ENCODE measurements at regions not wholly inside any gene's neighbourhood (a gene's known extent, or its start where the extent isn't known, plus 50 kb on each side); places are given as distances from the start of the nearest gene placed in this dataset.

DNA sequence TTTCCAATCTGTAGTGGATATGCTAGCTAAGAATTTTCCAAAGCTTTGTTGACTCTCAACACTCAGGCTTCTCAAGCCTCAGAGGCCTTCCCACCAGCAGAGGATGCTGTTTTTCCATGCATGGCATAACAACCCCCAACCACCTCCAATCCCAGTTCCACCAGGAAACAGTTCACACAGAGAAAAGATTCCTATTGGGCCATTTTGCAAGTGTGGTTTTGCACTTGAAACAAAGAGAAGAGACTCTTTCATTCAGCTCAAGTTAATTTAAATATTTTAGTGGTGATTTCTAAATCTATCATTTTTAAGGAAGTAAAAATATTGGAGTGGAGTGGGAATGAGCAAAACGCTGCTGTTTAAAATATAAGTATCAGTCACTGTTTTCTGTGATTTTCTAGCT is 105.6 kb upstream of the COL1A2 start:
- TF ChIP-seq EZH2 (IDR thresholded peaks at IDR 0.05) (no peak), POLR2AphosphoS5 (IDR thresholded peaks at IDR 0.05; ENCODE audit: borderline replicate concordance, low read depth, low read length) (no peak)

All from SK-N-MC (cell line).